ENCODE measurements at regions not wholly inside any gene's neighbourhood (a gene's known extent, or its start where the extent isn't known, plus 50 kb on each side); places are given as distances from the start of the nearest gene placed in this dataset.

DNA sequence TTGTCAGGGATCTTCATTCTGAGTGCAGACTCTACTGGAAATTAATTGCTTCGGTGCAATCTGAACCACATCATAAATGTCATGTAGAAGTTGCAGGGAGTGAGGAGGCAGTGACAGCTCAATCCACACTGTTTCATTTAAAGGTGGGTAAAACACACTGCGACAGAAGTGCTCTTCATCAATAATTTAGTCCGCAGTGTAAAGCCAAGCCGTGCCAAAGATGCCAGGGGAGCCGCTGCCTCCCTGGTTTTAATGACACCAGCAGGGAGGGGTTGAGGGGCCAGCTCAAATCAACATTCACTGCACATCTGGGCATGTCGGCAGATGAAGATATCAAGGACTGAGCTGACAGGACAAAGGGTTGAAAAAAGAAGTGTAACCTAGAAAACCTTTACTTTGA, 305.7 kb upstream of the VRK2 start:
- TF ChIP-seq, protein P1, sequence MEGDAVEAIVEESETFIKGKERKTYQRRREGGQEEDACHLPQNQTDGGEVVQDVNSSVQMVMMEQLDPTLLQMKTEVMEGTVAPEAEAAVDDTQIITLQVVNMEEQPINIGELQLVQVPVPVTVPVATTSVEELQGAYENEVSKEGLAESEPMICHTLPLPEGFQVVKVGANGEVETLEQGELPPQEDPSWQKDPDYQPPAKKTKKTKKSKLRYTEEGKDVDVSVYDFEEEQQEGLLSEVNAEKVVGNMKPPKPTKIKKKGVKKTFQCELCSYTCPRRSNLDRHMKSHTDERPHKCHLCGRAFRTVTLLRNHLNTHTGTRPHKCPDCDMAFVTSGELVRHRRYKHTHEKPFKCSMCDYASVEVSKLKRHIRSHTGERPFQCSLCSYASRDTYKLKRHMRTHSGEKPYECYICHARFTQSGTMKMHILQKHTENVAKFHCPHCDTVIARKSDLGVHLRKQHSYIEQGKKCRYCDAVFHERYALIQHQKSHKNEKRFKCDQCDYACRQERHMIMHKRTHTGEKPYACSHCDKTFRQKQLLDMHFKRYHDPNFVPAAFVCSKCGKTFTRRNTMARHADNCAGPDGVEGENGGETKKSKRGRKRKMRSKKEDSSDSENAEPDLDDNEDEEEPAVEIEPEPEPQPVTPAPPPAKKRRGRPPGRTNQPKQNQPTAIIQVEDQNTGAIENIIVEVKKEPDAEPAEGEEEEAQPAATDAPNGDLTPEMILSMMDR (IDR thresholded peaks at IDR 0.05; ENCODE audit: control insufficient read depth, insufficient read depth, low read depth, low read length, missing control alignments), result no peak
- H3K4me3 ChIP-seq (ENCODE audit: control insufficient read depth, low read depth, low read length), result no peak overlapping the region
- no peak for DNase-seq (ENCODE audit: low read depth)

DNA sequence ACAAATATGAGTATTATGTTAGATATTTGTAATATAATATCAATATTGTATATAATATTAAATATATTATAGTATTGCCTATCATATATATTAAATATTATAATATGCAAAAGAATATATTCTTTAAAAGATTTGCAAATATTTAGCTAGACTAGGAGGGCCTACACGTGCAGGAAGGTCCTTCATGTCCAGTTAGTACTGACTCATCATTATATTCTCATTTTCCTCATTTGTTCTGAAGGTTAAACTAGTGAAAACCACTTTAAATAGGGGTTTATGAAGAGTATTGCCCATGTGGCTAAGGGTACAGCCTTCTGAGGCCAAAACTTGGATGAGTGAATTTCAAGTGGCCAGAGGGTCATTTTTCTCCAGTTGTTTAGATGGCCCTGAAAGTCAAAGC, 293.0 kb upstream of the VRK2 start:
- DNase-seq (ENCODE audit: low read depth), result no peak
- H3K4me3 ChIP-seq (ENCODE audit: control insufficient read depth, low read depth, low read length), result no peak overlapping the region
- TF ChIP-seq, protein P1 (IDR thresholded peaks at IDR 0.05; ENCODE audit: control insufficient read depth, insufficient read depth, low read depth, low read length, missing control alignments), result no peak

DNA sequence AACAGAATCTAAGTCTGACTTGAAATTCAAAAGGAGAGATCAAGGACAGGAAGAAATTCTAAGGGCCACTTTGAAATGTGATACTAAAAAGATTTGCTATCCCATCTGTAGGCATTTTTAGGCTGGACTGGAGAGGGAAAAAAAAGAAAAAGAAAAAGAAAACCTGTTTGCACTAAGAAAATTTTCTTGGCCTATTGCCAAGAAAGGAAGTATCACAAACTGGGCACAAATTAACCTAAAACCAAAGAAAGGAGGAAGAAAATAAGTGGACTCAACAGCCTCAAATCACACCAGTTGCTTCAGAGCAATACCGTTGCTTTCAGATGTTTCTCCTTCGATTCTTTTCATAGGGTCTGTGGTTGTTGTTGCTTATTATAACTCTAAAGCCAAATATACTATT, 287.9 kb upstream of the VRK2 start:
- TF ChIP-seq, protein P1 (IDR thresholded peaks at IDR 0.05; ENCODE audit: control insufficient read depth, insufficient read depth, low read depth, low read length, missing control alignments), result no peak
- no peak overlapping the region for H3K4me3 ChIP-seq (ENCODE audit: control insufficient read depth, low read depth, low read length)
- no peak for DNase-seq (ENCODE audit: low read depth)

DNA sequence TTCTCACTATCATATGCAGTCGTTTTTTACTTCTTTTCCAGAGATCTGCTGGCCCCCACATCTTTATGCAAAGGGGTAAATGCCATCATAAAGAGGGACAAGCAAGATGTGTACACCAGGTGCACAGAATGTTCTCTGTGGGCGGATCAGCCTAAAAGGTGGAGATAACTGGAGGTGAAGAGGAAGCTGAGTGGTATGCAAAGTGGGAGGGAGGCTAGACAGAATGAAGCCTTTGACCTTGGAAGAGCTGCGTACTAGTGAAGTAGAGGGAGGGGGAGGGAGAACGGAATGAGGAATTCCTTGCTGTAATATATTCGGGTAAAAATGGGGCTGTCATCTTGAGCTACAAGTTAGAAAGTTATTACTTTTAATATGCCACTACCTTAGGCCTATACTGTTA, 287.5 kb upstream of the VRK2 start:
- H3K4me3 ChIP-seq (ENCODE audit: control insufficient read depth, low read depth, low read length), result no peak overlapping the region
- TF ChIP-seq, protein P1 (IDR thresholded peaks at IDR 0.05; ENCODE audit: control insufficient read depth, insufficient read depth, low read depth, low read length, missing control alignments), result no peak

DNA sequence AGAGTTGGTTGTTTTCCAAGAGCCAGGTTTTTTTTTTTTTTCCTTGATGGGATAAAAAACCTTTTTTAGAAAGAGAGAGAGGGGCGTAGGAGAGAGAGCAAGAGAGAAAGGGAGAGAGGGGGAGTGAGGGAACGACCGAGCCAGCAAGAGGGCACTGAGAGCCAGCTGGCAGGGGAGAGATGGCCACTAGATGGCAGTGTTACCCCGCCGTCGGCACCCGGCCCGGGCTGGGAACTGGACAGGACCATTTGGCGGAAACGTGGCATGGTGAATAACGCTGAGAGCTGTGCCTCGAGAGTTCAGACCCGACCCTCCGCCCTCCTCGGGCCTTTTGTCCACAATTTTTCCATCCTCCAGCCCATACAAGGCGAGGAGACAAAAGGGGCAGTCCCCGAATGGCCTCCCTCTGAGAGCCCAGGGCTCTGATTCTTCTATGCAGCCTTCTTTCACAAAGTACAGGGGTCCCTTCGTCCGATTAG, 286.7 kb upstream of the VRK2 start:
- TF ChIP-seq, protein P1 (IDR thresholded peaks at IDR 0.05; ENCODE audit: control insufficient read depth, insufficient read depth, low read depth, low read length, missing control alignments), result peak; percentile 99
- H3K4me3 ChIP-seq (ENCODE audit: control insufficient read depth, low read depth, low read length), result peak overlapping the region; percentile 18
- DNase-seq (ENCODE audit: low read depth), result peak; percentile 8

More for the DNA sequence above, 287.5 kb upstream of the VRK2 start:
- no peak for DNase-seq (ENCODE audit: low read depth)

DNA sequence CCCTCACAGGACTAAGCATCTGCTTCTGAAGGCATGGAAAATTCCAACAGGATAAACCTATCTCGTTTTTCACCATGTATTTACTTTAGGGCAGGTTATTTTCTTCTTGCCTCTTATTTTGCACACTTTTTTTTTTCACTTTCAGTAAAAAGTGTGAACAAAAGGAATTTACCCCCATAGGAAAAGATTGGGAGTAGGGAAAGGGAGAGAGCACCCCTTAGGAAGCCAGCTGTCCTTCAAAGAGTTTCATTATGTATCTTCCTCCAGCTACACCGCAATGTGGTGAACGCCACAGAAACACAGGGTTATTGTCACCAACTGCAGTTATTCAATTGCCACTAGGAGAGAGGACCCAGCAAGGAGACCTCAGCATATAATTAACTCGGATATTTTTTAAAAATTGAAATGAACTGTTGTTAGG, 286.2 kb upstream of the VRK2 start:
- no peak for DNase-seq (ENCODE audit: low read depth)
- no peak overlapping the region for H3K4me3 ChIP-seq (ENCODE audit: control insufficient read depth, low read depth, low read length)

More for the DNA sequence above, 286.2 kb upstream of the VRK2 start:
- TF ChIP-seq, protein P1 (IDR thresholded peaks at IDR 0.05; ENCODE audit: control insufficient read depth, insufficient read depth, low read depth, low read length, missing control alignments), result no peak

Data from AG09309 (cell line).